H1 (cell line): ENCODE measurements at regions not wholly inside any gene's neighbourhood (a gene's known extent, or its start where the extent isn't known, plus 50 kb on each side); places are given as distances from the start of the nearest gene placed in this dataset.
A peak's percentile ranks its signal among the peaks of the same experiment; 100 is the strongest.

Experiments
- CTCF ChIA-PET: fragments of 300-600 bp; sonication (Branson Sonifier 250); formaldehyde crosslinking; loops from one replicate; lab custom pipeline; 2021; ENCODE audit not compliant: partially characterized antibody; lab: Charles Lee
- POLR2A ChIA-PET: fragments of 300-600 bp; sonication (Branson Sonifier 250); formaldehyde crosslinking; loops from one replicate; lab custom pipeline; 2021; ENCODE audit warnings: inconsistent platforms; ENCODE audit not compliant: partially characterized antibody; lab: Charles Lee
- DNase-seq, 2 experiments: peaks; one replicate each; pipeline versions ENCODE4 v3.0.0 to v3.0.0-alpha.2; 2010 to 2022; ENCODE audit warnings: low spot score in 2 of 2, low read depth in 1 of 2, mixed read lengths in 1 of 2
- FAIRE-seq: peaks from 2 replicates; lab custom pipeline; 2011; peaks lifted over from hg19 to GRCh38; lab: Jason Lieb, UNC
- H2AFZ ChIP-seq: 2 replicates; pipeline ENCODE4 v1.8.1; 2012; ENCODE audit warnings: low read length, inconsistent platforms
- H2AK5ac ChIP-seq: 2 replicates; pipeline ENCODE4 v1.6.1; 2013; ENCODE audit warnings: low read depth, low read length
- H2BK120ac ChIP-seq: replicated peaks from 2 replicates; pipeline ENCODE3; 2013; ENCODE audit warnings: low read depth, low read length, inconsistent platforms
- H2BK12ac ChIP-seq: 2 replicates; pipeline ENCODE4 v1.6.1; 2013; ENCODE audit warnings: low read depth, low read length
- H2BK15ac ChIP-seq: 2 replicates; pipeline ENCODE4 v1.6.1; 2013; ENCODE audit warnings: low read length
- H2BK20ac ChIP-seq: 2 replicates; pipeline ENCODE4 v1.6.1; 2013; ENCODE audit warnings: low read length
- H2BK5ac ChIP-seq: 2 replicates; pipeline ENCODE4 v1.6.1; 2013; ENCODE audit warnings: low read depth, low read length
- H3K14ac ChIP-seq: 2 replicates; pipeline ENCODE4 v1.6.1; 2013; ENCODE audit warnings: inconsistent platforms; ENCODE audit not compliant: insufficient read length
- H3K18ac ChIP-seq: 2 replicates; pipeline ENCODE4 v1.6.1; 2013; ENCODE audit warnings: low read length; ENCODE audit errors: extremely low read depth
- H3K23ac ChIP-seq: 2 replicates; pipeline ENCODE4 v1.6.1; 2013; ENCODE audit warnings: inconsistent platforms; ENCODE audit not compliant: insufficient read length
- H3K23me2 ChIP-seq: 2 replicates; pipeline ENCODE4 v1.6.1; 2013; ENCODE audit warnings: low read depth, low read length
- H3K27ac ChIP-seq: 2 replicates; pipeline ENCODE4 v1.6.1; 2011; ENCODE audit warnings: low read depth, low read length, inconsistent platforms
- H3K27me3 ChIP-seq, 4 experiments: replicated peaks in 1 of 4; 1 replicate in 1 of 4; 2 replicates in 3 of 4; pipeline versions ENCODE4 v1.6.1 to v1.8.1; 2011 to 2013; ENCODE audit warnings: low read length in 3 of 4, mild to moderate bottlenecking in 3 of 4, inconsistent platforms in 2 of 4, mixed read lengths in 2 of 4, moderate library complexity in 1 of 4; ENCODE audit not compliant: control insufficient read depth in 3 of 4, insufficient read depth in 3 of 4; ENCODE audit errors: extremely low read depth in 1 of 4
- H3K36me3 ChIP-seq, 4 experiments: 2 replicates each; pipeline versions ENCODE4 v1.6.1 to v1.8.1; 2011 to 2013; ENCODE audit warnings: mild to moderate bottlenecking in 4 of 4, low read length in 3 of 4, moderate library complexity in 2 of 4, control low read depth in 1 of 4, inconsistent platforms in 1 of 4; ENCODE audit not compliant: insufficient read depth in 4 of 4, control insufficient read depth in 2 of 4
- H3K4ac ChIP-seq: replicated peaks from 2 replicates; pipeline ENCODE3; 2013; ENCODE audit warnings: low read length, low read depth, mixed read lengths, inconsistent platforms; ENCODE audit not compliant: insufficient read length
- H3K4me1 ChIP-seq, 4 experiments: replicated peaks in 1 of 4; 1 replicate in 1 of 4; 2 replicates in 3 of 4; pipeline versions ENCODE4 v1.6.1 to v1.8.1; 2011 to 2013; ENCODE audit warnings: low read length in 3 of 4, inconsistent platforms in 2 of 4, mixed read lengths in 1 of 4; ENCODE audit not compliant: insufficient read depth in 4 of 4, control insufficient read depth in 3 of 4
- H3K4me2 ChIP-seq, 2 experiments: 2 replicates each; pipeline versions ENCODE4 v1.6.1 to v1.8.1; 2011 to 2013; ENCODE audit warnings: low read depth in 2 of 2, low read length in 2 of 2, control low read depth in 1 of 2, inconsistent platforms in 1 of 2, mild to moderate bottlenecking in 1 of 2; ENCODE audit not compliant: insufficient read depth in 1 of 2
- H3K4me3 ChIP-seq, 4 experiments: fragments of 200-600, 300-600 bp in 1 of 4; sonication (generic), shearing (Covaris generic), sonication (Bioruptor Twin) in 1 of 4; 2 replicates each; pipeline versions ENCODE4 v1.5.1 to v1.8.1; 2011 to 2016; ENCODE audit warnings: low read length in 4 of 4, low read depth in 3 of 4, control low read depth in 2 of 4, inconsistent platforms in 2 of 4, mild to moderate bottlenecking in 2 of 4, mixed read lengths in 1 of 4, moderate library complexity in 1 of 4; ENCODE audit not compliant: insufficient read depth in 2 of 4; ENCODE audit errors: extremely low read depth in 1 of 4
- H3K56ac ChIP-seq: replicated peaks from 2 replicates; pipeline ENCODE3; 2013; ENCODE audit warnings: low read depth, mild to moderate bottlenecking, mixed read lengths, low read length, inconsistent platforms; ENCODE audit not compliant: insufficient read length
- H3K79me1 ChIP-seq: 2 replicates; pipeline ENCODE4 v1.6.1; 2013; ENCODE audit warnings: low read depth, low read length, control low read depth
- H3K79me2 ChIP-seq, 2 experiments: 2 replicates each; pipeline versions ENCODE4 v1.6.1 to v1.8.1; 2012 to 2013; ENCODE audit warnings: low read length in 2 of 2, mild to moderate bottlenecking in 2 of 2, inconsistent platforms in 1 of 2; ENCODE audit not compliant: insufficient read depth in 2 of 2, control insufficient read depth in 1 of 2
- H3K9ac ChIP-seq, 4 experiments: replicated peaks in 1 of 4; 1 replicate in 1 of 4; 2 replicates in 3 of 4; pipeline versions ENCODE4 v1.6.1 to v1.8.1; 2011 to 2013; ENCODE audit warnings: low read depth in 3 of 4, low read length in 3 of 4, control low read depth in 2 of 4, mild to moderate bottlenecking in 2 of 4, moderate library complexity in 2 of 4, inconsistent platforms in 1 of 4; ENCODE audit errors: extremely low read depth in 1 of 4
- H3K9me3 ChIP-seq, 2 experiments: 2 replicates each; pipeline versions ENCODE4 v1.6.1 to v1.8.1; 2012 to 2013; ENCODE audit warnings: mild to moderate bottlenecking in 2 of 2, moderate library complexity in 2 of 2, control low read depth in 1 of 2, inconsistent platforms in 1 of 2, low read depth in 1 of 2, low read length in 1 of 2, mixed read lengths in 1 of 2; ENCODE audit not compliant: insufficient read depth in 2 of 2
- H4K20me1 ChIP-seq, 2 experiments: replicated peaks in 1 of 2; 2 replicates each; pipeline versions ENCODE3 to v1.8.1; 2011 to 2013; ENCODE audit warnings: inconsistent platforms in 2 of 2, low read length in 2 of 2, mild to moderate bottlenecking in 1 of 2; ENCODE audit not compliant: insufficient read depth in 2 of 2, control insufficient read depth in 1 of 2
- H4K5ac ChIP-seq: 2 replicates; pipeline ENCODE4 v1.6.1; 2013; ENCODE audit warnings: low read length, low read depth, mixed read lengths, inconsistent platforms; ENCODE audit not compliant: insufficient read length
- H4K8ac ChIP-seq: 2 replicates; pipeline ENCODE4 v1.8.0; 2013; ENCODE audit warnings: mild to moderate bottlenecking, moderate library complexity, low read length, inconsistent platforms; ENCODE audit not compliant: insufficient read depth; ENCODE audit errors: extremely low read depth
- H4K91ac ChIP-seq: replicated peaks from 2 replicates; pipeline ENCODE3; 2013; ENCODE audit warnings: low read length, mixed read lengths, inconsistent platforms; ENCODE audit not compliant: insufficient read length
- WGBS, 2 experiments: shearing (Covaris generic) in 1 of 2; methylation state at CpG; one replicate each; pipeline versions ENCODE4 v1.1.6 to v1.1.7; 2013 to 2015; ENCODE audit warnings: low lambda C conversion rate in 2 of 2, mixed read lengths in 2 of 2, inconsistent platforms in 1 of 2, low coverage in 1 of 2, missing lambda C conversion rate in 1 of 2; ENCODE audit not compliant: insufficient replicate concordance in 2 of 2, insufficient coverage in 1 of 2, insufficient read length in 1 of 2; ENCODE audit errors: extremely low coverage in 1 of 2, missing lambda C conversion rate in 1 of 2; 5-methylcytosine and 5-hydroxymethylcytosine counted together

GRCh38 chr4:103364083-103364482, 165.9 kb upstream of the CENPE start:
- no peak overlapping the region for H2AK5ac ChIP-seq
- CTCF ChIA-PET, result interaction anchor here (0.6 to 1.1 kb wide), 3 partner anchors 128 to 545 kb away, joined by 3 read pairs; no protein-coding TSS in a partner anchor
- DNase-seq, result no peak
- POLR2A ChIA-PET, result no interaction called here
- no peak overlapping the region for H3K9ac ChIP-seq
- H3K4me3 ChIP-seq, result no peak overlapping the region
- H2BK12ac ChIP-seq, result no peak overlapping the region
- no peak for FAIRE-seq
- no peaks in the 10 kb centered on the region for H3K79me2 ChIP-seq
- no peak overlapping the region for H2BK120ac ChIP-seq
- H3K36me3 ChIP-seq, result peaks cover 0 to 9% (median 3%) of the 10 kb centered on the region in 4 experiments; a peak in 3 of 8 replicates
- no peak overlapping the region for H3K4ac ChIP-seq
- H3K23ac ChIP-seq, result no peak overlapping the region
- H4K5ac ChIP-seq, result no peak overlapping the region
- no peaks in the 10 kb centered on the region for H3K79me1 ChIP-seq
- H3K14ac ChIP-seq, result no peak overlapping the region
- H3K18ac ChIP-seq, result no peak overlapping the region
- peaks cover 19 to 25% of the 10 kb centered on the region in 2 experiments for H3K9me3 ChIP-seq
- H3K4me1 ChIP-seq, result no peaks in the 10 kb centered on the region
- no peak overlapping the region for H4K8ac ChIP-seq
- H4K91ac ChIP-seq, result no peak overlapping the region
- H2BK15ac ChIP-seq, result no peak overlapping the region
- no peaks in the 10 kb centered on the region for H4K20me1 ChIP-seq
- H2BK5ac ChIP-seq, result no peak overlapping the region
- 85% methylated on average over 4 of the region's 4 CpGs; no CpG with 5 or more reads in 1 of the 2 experiments for WGBS, 2 experiments
- no peaks in the 10 kb centered on the region for H3K27me3 ChIP-seq
- no peak overlapping the region for H2BK20ac ChIP-seq
- no peak overlapping the region for H3K27ac ChIP-seq
- no peak overlapping the region for H3K56ac ChIP-seq
- 0 out of 2 replicates have a peak overlapping the region, but pooled peaks have one; percentile 48 for H2AFZ ChIP-seq
- H3K23me2 ChIP-seq, result no peaks in the 10 kb centered on the region
- H3K4me2 ChIP-seq, result no peak overlapping the region
